ENCODE measurements at regions not wholly inside any gene's neighbourhood (a gene's known extent, or its start where the extent isn't known, plus 50 kb on each side); places are given as distances from the start of the nearest gene placed in this dataset.
A peak's percentile ranks its signal among the peaks of the same experiment; 100 is the strongest.

- no peak for DNase-seq (ENCODE audit: low spot score)
These were observed 947.1 kb downstream of the TFAP2A start for GRCh38 chr6:9467741-9468140.

- DNase-seq (ENCODE audit: low spot score): no peak
These were observed 950.3 kb downstream of the TFAP2A start for GRCh38 chr6:9464583-9464982.

- DNase-seq (ENCODE audit: low spot score): no peak
These were observed 951.6 kb downstream of the TFAP2A start for GRCh38 chr6:9463311-9463710.

- no peak for DNase-seq (ENCODE audit: low spot score)
These were observed 953.7 kb downstream of the TFAP2A start for GRCh38 chr6:9461188-9461587.

GRCh38 chr6:9458424-9458823 is 956.5 kb downstream of the TFAP2A start:
- DNase-seq (ENCODE audit: low spot score): no peak

GRCh38 chr6:9455864-9456658 is 958.8 kb downstream of the TFAP2A start:
- no peak for DNase-seq (ENCODE audit: low spot score)

- DNase-seq (ENCODE audit: low spot score): no peak
These were observed 975.1 kb downstream of the TFAP2A start for GRCh38 chr6:9439621-9440330.

- DNase-seq (ENCODE audit: low spot score): no peak
These were observed 977.0 kb downstream of the TFAP2A start for GRCh38 chr6:9437836-9438235.

- DNase-seq (ENCODE audit: low spot score): no peak
These were observed 979.6 kb downstream of the TFAP2A start for GRCh38 chr6:9435281-9435680.

GRCh38 chr6:9431945-9432344 is 982.9 kb downstream of the TFAP2A start:
- DNase-seq (ENCODE audit: low spot score): no peak

- no peak for DNase-seq (ENCODE audit: low spot score)
These were observed 986.3 kb downstream of the TFAP2A start for GRCh38 chr6:9428421-9429172.

GRCh38 chr6:9422138-9422537 is 986.8 kb upstream of the SLC35B3 start:
- no peak for DNase-seq (ENCODE audit: low spot score)

- DNase-seq (ENCODE audit: low spot score): no peak
These were observed 985.1 kb upstream of the SLC35B3 start for GRCh38 chr6:9420316-9421015.

- no peak for DNase-seq (ENCODE audit: low spot score)
These were observed 982.1 kb upstream of the SLC35B3 start for GRCh38 chr6:9417400-9417799.

- DNase-seq (ENCODE audit: low spot score): peak; percentile 31
These were observed 977.7 kb upstream of the SLC35B3 start for GRCh38 chr6:9412951-9413559.

GRCh38 chr6:9409126-9409525 is 973.8 kb upstream of the SLC35B3 start:
- no peak for DNase-seq (ENCODE audit: low spot score)

- DNase-seq (ENCODE audit: low spot score): no peak
These were observed 973.2 kb upstream of the SLC35B3 start for GRCh38 chr6:9408402-9409117.

GRCh38 chr6:9405825-9406224 is 970.5 kb upstream of the SLC35B3 start:
- no peak for DNase-seq (ENCODE audit: low spot score)

GRCh38 chr6:9405369-9405768 is 970.0 kb upstream of the SLC35B3 start:
- DNase-seq (ENCODE audit: low spot score): no peak

GRCh38 chr6:9404351-9405146 is 969.2 kb upstream of the SLC35B3 start:
- no peak for DNase-seq (ENCODE audit: low spot score)

Measured in SW480 (cell line).